H1 (cell line): ENCODE measurements at regions not wholly inside any gene's neighbourhood (a gene's known extent, or its start where the extent isn't known, plus 50 kb on each side); places are given as distances from the start of the nearest gene placed in this dataset.

Experiments
- EGR1 ChIP-seq: IDR thresholded peaks from 2 replicates; pipeline ENCODE4 v1.6.1; 2011; ENCODE audit warnings: low read depth, low read length, borderline replicate concordance
- EZH2 ChIP-seq: fragments of 200-600 bp; sonication (generic); IDR thresholded peaks from 2 replicates; pipeline ENCODE4 v1.7.1; 2012; ENCODE audit warnings: low read depth, mild to moderate bottlenecking, moderate library complexity, low read length, inconsistent platforms; ENCODE audit not compliant: severe bottlenecking
- FOSL1 ChIP-seq: IDR thresholded peaks from 2 replicates; pipeline ENCODE4 v1.6.1; 2011; ENCODE audit warnings: mild to moderate bottlenecking, low read depth, low read length, moderate library complexity; ENCODE audit not compliant: insufficient read depth
- POLR2A ChIP-seq, 2 experiments: IDR thresholded peaks; 1 replicate in 1 of 2; 2 replicates in 1 of 2; pipeline ENCODE4 v1.6.1; 2011; ENCODE audit warnings: low read depth in 2 of 2, low read length in 2 of 2, mild to moderate bottlenecking in 2 of 2; ENCODE audit errors: control extremely low read depth in 1 of 2
- RFX5 ChIP-seq: IDR thresholded peaks from 2 replicates; pipeline ENCODE4 v1.6.1; 2011; ENCODE audit warnings: low read depth, low read length, improper control_type of control experiment, borderline replicate concordance
- TF ChIP-seq, protein P1 (sequence below), 3 experiments: IDR thresholded peaks; 1 replicate in 2 of 3; 2 replicates in 1 of 3; pipeline versions ENCODE4 v1.5.1 to v1.6.1; 2011; ENCODE audit warnings: low read length in 3 of 3, mild to moderate bottlenecking in 3 of 3, inconsistent platforms in 2 of 3, low read depth in 1 of 3, moderate library complexity in 1 of 3; ENCODE audit not compliant: insufficient read depth in 1 of 3; ENCODE audit errors: control extremely low read depth in 1 of 3

DNA sequence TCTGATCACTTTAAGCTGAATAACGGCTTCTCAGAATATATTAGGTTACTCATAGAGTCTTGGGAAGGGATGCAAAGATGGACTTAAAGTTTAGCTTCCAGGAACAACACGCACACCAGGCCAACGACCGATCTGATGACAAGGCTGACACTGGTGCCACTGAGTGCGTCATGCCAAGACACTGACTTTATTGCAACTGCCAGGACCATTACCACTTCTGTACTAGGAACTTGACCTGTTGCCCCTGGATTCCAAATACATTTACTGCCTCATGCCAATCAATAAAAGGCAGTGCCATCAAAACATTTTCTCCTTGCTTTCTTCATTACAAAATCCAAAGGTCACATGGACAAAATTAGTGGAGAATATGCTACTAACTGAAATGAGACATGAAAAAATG lies 505.9 kb upstream of the CTSO start:
- TF ChIP-seq, protein P1, sequence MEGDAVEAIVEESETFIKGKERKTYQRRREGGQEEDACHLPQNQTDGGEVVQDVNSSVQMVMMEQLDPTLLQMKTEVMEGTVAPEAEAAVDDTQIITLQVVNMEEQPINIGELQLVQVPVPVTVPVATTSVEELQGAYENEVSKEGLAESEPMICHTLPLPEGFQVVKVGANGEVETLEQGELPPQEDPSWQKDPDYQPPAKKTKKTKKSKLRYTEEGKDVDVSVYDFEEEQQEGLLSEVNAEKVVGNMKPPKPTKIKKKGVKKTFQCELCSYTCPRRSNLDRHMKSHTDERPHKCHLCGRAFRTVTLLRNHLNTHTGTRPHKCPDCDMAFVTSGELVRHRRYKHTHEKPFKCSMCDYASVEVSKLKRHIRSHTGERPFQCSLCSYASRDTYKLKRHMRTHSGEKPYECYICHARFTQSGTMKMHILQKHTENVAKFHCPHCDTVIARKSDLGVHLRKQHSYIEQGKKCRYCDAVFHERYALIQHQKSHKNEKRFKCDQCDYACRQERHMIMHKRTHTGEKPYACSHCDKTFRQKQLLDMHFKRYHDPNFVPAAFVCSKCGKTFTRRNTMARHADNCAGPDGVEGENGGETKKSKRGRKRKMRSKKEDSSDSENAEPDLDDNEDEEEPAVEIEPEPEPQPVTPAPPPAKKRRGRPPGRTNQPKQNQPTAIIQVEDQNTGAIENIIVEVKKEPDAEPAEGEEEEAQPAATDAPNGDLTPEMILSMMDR (IDR thresholded peaks at IDR 0.05; ENCODE audit: control extremely low read depth in 1 of 3, insufficient read depth in 1 of 3, low read depth in 1 of 3, low read length in 3 of 3) = no peak
- TF ChIP-seq EGR1 = no peak
- TF ChIP-seq RFX5 = no peak
- no peak for TF ChIP-seq FOSL1
- no peak for TF ChIP-seq POLR2A (IDR thresholded peaks at IDR 0.05; ENCODE audit: control extremely low read depth in 1 of 2, low read depth in 2 of 2, low read length in 2 of 2)
- no peak for TF ChIP-seq EZH2
